NCI-H1694 treated with DMSO at 0.1 percent for 48 hours (cell line): ENCODE measurements at regions not wholly inside any gene's neighbourhood (a gene's known extent, or its start where the extent isn't known, plus 50 kb on each side); places are given as distances from the start of the nearest gene placed in this dataset.
"Not testable (repeated sequence)": the region's sequence is repeated elsewhere in the genome, so short reads cannot be mapped to it uniquely, and the experiment has no call there.

Experiments used
- DNase-seq: peaks from one replicate; lab custom pipeline; 2025; lab: John Stamatoyannopoulos, UW

DNA sequence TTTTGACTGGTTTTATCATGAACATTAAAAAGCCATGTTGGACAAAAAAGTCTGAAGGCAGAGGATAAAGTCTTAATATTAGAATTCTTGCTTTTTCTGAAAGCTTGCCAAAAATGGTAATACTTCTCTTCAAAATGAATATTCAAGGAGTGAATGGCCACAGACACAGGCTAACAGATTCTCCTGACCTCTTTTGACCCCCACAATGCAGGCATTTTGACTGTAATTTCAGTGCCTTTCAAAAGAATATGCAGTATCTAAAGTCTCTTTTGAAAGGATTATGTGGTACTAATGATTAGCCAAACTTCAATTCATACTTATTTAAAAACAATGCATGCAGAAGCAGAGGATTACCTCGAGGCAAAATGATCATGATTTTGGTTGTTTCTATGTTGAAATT, 557.8 kb upstream of the GCFC2 start:
- no peak for DNase-seq

DNA sequence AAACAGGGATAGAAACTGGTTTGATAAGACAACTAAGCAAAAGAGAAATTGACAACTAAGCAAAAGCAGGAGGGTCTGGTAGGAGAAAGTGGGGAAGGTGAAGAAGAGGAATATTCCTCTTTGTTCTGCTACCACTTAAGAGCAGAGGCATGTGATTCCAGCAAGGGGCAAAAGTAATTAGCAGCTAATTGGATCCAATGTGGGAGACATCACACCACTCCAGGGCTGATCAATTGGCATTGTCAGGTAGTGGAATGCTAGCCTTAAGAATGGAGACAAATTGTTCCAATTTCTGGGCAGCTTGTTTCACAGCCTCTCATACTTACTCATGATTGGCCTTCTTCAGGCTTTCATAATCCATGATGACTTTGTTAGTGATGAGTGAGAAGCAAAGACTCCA, 547.1 kb upstream of the GCFC2 start:
- no peak for DNase-seq

DNA sequence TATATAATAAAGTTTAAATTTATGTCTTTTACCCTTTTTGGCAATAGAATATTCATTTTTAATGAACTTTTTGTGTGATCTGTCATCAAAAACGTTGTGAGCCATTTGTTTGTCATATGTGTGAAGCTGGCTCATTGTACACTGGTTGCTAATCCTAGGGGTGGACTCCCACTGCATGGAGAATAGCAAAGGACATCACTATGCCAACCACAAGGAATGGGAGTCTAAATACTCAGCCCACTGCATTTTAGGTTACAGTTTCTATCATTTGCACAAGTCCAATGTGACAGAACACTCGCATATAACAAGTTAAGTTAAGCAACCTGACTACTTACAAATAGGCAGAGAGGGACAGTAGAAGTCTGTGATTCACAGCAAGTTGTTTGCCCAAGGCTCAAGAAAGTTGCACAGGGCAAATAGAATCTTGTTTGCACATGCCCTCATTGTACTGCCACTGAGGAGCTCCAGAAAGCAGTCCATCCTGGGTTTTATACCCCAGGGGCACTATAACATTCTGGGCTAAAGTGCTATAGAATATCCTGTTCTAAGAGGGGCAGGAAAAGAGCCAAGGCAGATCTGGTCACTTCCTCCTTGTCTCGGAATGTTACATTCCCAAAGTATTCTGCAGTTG, 545.9 kb upstream of the GCFC2 start:
- DNase-seq = no peak

DNA sequence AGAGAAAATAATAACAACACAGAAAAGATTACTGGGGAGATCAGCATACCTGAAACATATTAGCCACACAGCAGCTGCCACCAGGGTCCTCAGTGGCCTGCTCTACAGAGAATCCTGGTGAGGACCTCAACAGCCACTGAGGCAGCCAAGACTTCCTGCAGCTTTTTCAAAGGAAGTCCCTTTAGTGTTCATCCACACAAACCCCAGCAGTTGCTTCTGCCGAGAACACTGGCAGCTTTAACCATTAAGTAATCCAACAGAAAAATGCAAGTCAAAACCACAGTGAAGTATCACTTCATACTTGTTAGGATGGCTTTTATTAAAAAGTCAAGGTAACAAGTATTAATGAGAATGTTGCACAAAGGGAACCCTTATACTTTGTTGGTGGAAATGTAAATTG, 542.0 kb upstream of the GCFC2 start:
- DNase-seq = no peak

DNA sequence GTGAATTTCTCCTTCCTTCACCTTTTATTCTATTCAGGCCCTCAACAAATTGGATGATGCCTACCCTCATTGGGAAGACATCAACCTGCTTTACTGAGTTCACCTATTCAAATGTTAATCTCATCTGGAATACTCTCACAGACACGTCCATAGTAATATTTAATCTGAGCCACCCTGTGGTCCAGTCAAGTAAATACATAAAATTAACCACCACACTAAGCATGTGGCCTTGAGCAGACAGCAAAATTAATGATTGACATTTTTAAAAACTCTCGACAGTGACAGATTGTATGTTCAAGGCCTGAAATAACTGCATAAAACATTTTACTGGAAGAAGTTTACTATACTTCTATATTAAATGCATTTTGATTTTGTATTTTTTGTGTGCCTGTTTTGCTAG, 540.6 kb upstream of the GCFC2 start:
- no peak for DNase-seq

DNA sequence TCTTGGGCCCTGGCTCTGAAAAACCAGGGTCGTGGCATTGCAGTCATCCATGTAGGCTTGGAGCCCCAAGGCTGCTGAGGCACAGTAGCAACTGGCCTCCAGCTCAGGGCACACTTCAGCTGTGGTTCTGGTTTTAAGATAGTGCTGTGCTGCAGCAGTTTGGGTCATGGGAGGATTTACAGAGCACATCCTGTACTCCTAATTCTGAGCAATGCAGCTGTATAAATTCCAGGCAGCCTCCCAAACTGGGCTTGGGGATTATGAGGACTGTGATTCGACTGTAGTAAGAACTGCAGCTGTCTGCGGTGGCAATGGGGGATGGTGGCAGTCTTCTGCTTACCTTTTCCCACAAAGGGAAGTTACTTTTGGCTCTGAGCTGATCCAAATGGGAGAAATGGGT, 536.3 kb upstream of the GCFC2 start:
- no peak for DNase-seq

DNA sequence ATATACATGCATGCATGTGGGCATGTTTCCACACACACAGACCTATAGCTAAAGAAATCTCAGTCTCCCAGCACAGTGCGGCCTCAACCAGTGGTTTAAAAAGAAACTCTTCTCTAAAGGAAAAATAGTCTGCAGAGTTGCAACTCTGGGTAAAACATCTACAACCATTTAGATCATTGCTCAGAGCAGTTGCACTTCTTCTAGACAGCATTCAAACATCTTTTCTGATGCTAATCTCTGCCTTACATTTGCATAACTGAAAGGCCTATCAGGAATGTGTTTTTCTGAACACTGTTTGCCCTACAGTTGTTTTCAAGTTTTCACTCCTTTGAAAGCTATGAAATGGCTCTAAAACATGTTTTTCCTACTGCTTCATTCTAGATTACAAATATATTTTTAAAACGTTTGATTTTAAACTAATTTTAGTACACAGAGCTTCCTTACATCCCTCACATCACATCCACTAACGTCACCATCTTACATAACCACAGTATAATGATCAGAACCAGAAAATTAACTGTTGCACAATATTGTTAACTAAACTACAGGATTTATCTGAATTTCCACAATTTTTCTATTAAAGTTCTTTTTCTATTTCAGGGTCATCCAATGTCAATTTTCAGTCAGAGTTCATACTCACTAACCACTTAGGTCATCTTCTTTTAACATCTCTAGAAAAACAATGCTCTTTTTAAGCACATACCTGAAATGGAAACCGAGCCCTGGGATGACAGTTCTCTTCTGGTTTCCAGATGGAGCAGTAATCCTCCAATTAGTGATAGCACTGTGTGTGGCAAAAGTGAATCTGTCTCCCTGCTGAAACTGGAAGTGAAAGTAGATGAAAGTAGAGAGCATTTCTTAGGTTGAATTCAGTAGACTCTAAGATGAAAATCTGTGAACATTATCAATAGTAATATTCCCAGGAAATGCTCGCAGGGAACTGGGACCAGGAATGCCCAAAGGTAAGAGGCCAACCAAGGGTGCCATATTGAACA, 501.6 kb upstream of the GCFC2 start:
- no peak for DNase-seq

DNA sequence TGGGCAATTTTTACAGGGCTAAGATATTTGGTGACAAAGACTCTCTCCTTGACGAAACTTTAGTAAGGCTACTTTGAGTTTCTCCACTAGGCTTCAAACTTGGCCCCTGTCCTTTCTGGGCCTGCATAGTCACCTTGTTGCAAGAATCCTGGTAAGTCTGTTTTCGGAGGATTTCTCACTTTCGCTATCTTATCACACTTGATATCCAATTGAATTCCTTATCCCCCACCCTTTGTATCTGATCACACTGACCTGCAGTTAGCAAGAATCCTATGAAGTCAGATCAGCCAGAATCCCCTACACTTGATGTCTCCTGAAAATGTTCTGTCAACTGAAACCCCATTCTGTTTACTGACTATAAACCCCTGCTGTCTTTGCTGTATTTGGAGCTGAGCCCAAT, 499.8 kb upstream of the GCFC2 start:
- no peak for DNase-seq

DNA sequence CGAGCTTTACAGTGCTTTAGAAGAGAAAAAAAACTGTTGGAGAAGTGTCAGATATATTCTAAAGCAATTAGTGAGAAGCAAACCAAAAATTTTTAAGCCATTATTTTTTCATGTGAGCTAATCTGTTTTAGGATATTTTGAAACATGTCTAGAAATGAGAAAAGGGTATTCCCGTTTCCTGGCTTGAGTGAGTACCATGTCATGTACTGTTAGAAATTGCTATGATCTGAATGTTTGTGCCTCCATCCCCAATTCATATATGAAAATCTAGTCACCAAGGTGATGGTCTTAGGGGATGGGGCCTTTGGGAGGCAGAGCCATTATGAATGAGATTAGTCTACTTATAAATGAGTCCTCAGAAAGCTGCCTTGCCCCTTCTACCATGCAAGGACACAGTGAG, 493.3 kb upstream of the GCFC2 start:
- DNase-seq = no peak

DNA sequence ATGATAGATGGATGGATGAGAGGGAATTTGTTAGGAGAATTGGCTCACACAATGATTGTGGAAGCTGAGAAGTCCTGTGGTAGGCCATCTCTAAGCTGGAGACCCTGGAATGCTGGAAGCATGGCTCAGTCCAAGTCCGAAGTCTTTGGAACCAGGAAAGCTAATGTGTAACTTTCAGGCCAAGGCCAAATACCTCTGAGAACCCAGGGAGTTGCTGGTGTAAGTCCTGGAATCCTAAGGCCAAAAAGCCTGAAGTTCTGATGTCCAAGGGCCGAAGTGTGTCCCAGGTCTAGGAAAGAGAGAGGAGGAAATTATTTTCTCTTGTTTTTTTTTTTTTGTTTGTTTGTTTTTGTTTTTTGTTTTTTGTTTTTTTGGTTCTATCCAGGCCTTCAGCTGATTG, 492.2 kb upstream of the GCFC2 start:
- no peak for DNase-seq

DNA sequence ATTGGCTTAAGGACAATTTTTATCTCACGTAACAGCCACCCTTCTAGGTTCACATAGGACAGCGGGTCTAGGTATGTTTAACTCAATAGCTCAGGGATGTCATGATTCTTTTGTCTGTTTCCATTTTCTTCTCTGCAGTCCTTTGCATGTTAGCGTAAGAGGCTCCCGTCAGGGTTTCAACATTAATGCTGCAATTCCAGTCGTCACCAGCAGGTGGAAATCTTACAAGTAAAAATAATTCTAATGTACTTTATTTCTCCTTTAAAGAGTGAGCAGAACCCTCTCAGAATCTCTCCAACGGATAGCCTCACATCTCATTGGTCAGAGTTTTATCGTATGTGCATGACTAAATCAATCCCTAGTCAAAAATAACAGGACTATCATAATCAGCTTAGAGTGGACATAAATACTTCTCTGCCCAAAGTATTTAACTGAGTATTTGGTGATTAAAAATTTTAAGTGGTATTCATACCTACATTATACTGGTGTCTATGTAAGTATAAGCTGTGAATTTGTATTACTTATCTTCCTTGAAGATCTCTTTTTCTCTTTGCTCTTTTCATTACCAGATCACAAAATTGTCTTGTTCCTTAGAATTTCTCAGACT, 487.2 kb upstream of the GCFC2 start:
- peak; percentile 5 for DNase-seq

DNA sequence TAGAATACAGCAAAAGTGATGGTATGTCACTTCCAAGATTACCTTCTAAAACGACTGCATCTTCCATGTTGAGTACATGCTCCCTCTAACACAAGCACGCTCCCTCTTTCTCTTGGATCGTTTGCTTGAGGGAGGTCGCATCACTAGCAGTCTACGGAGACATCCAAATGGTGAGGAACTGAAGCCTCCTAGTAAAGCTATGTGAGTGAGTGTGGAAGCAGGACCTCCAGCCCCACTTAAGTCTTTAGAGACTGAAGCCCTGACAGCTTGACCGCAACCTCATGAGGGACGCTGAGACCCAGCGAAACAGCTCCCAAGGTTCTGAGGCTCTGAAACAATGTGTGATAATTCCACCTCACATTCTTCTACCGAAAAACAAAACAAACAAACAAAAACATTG, 486.7 kb upstream of the GCFC2 start:
- DNase-seq = no peak

DNA sequence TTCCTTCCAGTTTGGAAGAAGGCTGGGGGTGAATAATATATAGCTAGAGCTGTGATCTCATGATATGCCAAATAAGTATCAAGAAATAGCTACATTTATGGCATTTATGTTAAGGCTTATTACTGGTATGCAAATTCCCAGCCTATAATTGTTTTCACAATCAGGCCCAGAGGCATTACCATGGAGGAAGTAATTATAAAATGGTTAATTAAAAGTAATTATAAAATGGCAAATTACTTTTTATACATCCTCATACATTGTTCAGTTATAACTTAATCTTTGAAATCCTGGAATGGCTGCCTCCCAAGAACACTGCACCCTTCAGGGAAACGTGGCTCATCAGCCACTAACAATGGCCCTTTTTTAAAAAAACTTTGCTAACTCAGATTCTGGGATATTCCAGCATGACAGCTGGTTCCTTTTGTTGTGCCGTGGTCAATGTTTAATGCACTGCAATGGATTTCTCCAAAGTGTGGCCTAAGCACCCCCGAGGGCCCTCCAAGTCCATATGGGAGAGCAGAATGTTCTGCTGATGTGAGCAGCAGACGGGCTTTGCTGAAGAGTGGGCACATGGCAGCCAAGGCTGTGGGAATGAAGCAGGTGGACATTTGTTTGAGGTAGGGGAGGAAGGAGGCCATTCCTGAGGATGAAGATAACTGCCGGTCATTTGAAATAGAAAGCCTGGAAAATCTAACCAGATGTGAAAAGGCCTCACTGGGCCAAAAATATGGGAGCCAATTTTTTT, 483.5 kb upstream of the GCFC2 start:
- DNase-seq = no peak

DNA sequence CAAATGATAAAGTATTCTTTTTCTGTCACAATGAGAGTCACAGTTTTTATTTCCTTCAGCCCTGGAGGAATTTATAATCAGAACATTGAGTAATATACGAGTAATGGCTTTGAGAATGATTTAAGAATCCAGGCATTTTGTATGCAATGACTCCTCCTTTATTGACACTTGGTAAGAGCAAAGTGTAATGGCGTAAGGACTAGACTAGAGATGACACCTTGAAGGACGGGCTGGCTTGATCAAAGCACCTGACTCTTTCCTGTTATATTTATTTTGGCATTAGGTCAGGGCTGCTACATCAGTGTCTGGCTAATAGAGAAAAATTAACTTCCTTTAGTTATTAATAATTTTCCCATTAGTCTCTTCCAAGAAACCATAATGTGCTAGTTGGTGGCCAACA, 482.4 kb upstream of the GCFC2 start:
- no peak for DNase-seq

DNA sequence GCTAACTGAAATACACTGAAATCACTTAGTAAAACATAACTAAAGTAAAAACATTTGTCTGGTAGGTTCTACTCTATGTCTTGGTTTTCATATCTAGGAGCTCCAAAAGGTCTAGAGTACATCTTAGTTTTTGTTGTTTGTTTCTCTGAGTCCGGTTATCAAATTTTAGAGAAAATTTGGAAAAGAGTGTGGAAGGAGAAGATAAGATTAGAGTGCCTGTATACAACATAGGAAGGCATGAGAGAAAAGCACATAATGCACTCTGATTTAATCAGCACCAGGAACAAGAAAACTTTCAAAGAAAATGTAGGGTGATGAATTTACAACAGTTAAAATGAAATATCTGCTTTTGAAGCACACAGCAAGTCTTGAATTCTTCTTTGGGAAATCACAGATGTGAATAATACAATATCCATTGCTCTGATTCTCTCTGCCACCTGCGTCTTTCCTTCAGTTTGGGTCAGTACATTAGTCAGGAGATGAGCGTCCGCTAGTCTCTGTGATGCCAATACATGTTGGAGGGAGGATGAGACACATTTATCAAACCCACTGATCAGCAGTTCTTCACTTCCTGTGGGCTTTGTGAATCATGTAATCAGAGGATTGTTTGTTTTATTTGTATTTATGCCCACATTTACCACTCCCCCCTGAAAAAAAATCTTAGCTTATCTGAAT, 477.8 kb upstream of the GCFC2 start:
- no peak for DNase-seq

DNA sequence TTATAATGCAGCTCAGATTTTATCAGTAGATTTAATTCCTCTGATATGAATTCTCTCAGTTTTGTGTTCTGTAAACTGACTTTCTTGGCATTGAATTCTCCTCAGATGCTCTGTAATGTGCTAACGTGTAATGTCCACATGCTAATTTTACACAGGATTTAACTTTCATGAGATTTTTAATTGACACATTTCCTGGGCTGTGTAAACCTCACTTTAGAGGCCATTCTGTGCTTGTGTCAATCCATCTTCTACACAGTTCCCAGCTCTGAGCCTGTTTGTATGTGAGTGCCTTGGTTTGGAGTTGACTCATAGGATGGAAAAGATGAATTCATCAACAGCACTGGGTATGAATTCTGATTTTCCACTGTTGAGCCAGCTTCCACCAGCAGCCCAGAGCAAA, 476.7 kb upstream of the GCFC2 start:
- no peak for DNase-seq

DNA sequence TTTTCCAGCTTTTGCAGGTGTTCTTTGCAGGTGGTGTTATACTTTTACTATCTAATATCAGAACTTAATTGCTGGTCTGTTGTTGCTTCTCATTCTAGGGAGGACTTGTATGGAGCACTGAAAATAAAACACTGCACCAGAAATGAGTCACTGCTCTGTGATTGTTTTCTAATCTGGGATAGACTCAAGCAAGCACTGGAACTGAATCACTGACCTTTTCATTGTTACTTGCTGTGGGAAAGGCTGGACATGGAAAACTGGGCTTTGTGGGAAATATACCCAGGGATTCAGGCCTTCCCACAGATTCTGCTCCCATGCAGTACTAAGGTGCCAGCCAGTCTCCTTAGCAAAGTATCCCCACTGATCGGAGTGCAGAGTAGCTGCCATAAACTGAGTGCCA, 470.0 kb upstream of the GCFC2 start:
- DNase-seq = no peak

DNA sequence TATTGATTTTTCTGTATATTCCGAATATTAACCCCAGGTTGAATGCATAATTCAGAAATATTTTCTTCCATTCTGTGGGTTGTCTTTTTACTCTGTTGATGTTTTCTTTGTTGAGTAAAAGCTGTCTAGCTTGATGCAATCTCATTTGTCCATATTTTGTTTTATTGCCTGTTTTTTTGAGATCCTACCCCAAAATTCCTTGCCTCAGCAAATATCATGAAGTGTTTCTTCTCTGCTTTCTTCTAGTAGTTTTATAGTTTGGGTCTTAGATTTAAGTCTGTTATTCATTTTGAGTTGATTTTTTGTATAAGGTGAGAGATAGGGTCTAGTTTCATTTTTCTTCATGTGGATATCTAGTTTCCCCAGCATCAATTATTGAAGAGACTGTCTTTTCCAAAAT, 467.9 kb upstream of the GCFC2 start:
- DNase-seq = no peak

DNA sequence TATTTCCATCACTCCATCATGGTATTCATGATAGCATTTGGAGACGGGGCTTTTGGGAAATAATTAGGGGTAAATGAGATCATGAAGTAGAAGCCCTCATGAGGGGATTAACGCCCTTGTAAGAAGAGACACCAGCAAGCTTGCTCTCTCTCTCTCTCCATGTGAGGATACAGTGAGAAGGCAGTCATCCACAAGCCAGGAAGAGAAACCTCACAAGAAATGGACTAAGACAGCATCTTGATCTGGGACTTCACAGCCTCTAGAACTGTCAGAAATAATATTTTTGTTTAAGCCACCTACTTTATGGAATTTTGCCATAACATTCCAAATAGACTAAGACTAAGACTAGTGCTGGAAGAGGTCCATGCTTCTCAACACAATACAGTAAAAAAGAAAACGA, 464.6 kb upstream of the GCFC2 start:
- no peak for DNase-seq

DNA sequence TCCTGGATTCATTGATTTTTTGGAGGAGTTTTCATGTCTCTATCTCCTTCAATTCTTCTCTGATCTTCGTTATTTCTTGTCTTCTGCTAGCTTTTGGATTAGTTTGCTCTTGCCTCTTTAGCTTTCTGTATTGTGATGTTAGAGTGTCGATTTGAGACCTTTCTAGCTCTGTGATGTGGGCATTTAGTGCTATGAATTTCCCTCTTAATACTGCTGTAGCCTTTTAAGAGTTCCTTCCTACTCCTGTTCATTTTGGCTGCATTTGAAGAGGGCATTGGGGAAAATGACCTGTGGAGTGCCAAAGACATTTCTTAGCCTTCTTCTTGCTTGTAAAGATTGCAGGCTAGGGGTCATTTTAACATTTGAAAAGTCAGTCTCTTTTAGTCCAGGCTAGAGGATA, 463.8 kb upstream of the GCFC2 start:
- DNase-seq = no peak

DNA sequence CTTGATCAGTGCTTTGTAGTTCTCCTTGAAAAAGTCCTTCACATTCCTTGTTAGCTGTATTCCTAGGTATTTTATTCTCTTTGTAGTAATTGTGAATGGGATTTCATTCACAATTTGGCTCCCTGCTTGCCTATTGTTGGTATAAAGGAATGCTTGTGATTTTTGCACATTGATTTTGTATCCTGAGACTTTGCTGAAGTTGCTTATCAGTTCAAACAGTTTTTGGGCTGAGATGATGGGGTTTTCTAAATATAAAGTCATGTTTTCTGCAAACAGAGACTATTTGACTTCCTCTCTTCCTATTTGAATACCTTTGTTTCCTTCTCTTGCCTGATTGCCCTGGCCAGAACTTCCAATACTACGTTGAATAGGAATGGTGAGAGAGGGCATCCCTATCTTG, 462.5 kb upstream of the GCFC2 start:
- not testable (repeated sequence) for DNase-seq

DNA sequence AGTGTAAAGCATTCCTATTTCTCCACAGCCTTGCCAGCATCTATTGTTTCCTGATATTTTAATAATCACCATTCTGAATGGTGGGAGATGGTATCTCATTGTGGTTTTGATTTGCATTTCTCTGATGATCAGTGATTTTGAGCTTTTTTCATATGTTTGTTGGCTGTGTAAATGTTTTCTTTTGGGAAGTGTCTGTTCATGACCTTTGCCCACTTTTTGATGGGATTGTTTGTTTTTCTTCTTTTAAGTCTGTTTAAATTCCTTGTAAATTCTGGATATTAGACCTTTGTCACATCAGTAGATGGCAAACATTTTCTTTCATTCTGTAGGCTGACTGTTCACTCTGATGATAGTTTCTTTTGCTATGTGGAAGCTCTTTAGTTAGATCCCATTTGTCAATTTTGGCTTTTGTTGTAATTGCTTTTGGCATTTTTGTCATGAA, 461.5 kb upstream of the GCFC2 start:
- DNase-seq = not testable (repeated sequence)
